Heart left ventricle (tissue), 16 donors: ENCODE measurements at regions not wholly inside any gene's neighbourhood (a gene's known extent, or its start where the extent isn't known, plus 50 kb on each side); places are given as distances from the start of the nearest gene placed in this dataset.
"Not testable (repeated sequence)": the region's sequence is repeated elsewhere in the genome, so short reads cannot be mapped to it uniquely, and the experiment has no call there.

ENCODE experiments used
- ATAC-seq, 4 donors: fragments of 200-7000 bp; cut with Tn5 transposase; one replicate each; pipeline ENCODE4 v1.9.1; 2020 to 2022; ENCODE audit warnings: moderate library complexity in 4 of 4, mild to moderate bottlenecking in 3 of 4, moderate number of reproducible peaks in 1 of 4
- DNase-seq, 5 donors: peaks; one replicate each; pipeline ENCODE4 v3.0.0-alpha.2; 2020
- H3K27ac ChIP-seq, 12 donors: fragments of 200-600 bp; sonication (generic) in 4 of 12; one replicate each; pipeline versions ENCODE4 v1.5.0 to v1.8.0; 2016 to 2022; ENCODE audit warnings: mild to moderate bottlenecking in 2 of 12
- H3K27me3 ChIP-seq, 9 donors: fragments of 200-600 bp; sonication (generic) in 2 of 9; one replicate each; pipeline versions ENCODE4 v1.5.1 to v1.8.0; 2016 to 2022; ENCODE audit warnings: mild to moderate bottlenecking in 3 of 9
- H3K36me3 ChIP-seq, 9 donors: fragments of 200-600 bp; sonication (generic) in 2 of 9; one replicate each; pipeline versions ENCODE4 v1.5.0 to v1.8.0; 2018 to 2022; ENCODE audit warnings: mild to moderate bottlenecking in 2 of 9
- H3K4me1 ChIP-seq, 12 donors: fragments of 200-600 bp; sonication (generic) in 4 of 12; one replicate each; pipeline versions ENCODE4 v1.5.0 to v1.8.0; 2016 to 2022; ENCODE audit warnings: mild to moderate bottlenecking in 3 of 12
- H3K4me3 ChIP-seq, 12 donors: fragments of 200-600 bp; sonication (generic) in 4 of 12; one replicate each; pipeline versions ENCODE4 v1.5.0 to v1.8.0; 2017 to 2022; ENCODE audit warnings: mild to moderate bottlenecking in 9 of 12, moderate library complexity in 4 of 12
- H3K9me3 ChIP-seq, 12 donors: fragments of 200-600 bp; sonication (generic) in 4 of 12; one replicate each; pipeline versions ENCODE4 v1.5.0 to v1.8.0; 2016 to 2022; ENCODE audit warnings: mild to moderate bottlenecking in 1 of 12
- CTCF ChIP-seq, 12 donors: fragments of 200-600 bp; sonication (generic) in 4 of 12; IDR thresholded peaks; one replicate each; pipeline versions ENCODE4 v1.5.0 to v1.8.0; 2018 to 2022; ENCODE audit warnings: antibody characterized with exemption in 12 of 12, mild to moderate bottlenecking in 5 of 12
- POLR2A ChIP-seq, 2 donors: fragments of 450-650 bp; IDR thresholded peaks; one replicate each; pipeline ENCODE4 v1.6.1; 2017; ENCODE audit warnings: antibody characterized with exemption in 2 of 2, mild to moderate bottlenecking in 2 of 2, moderate library complexity in 2 of 2
- WGBS, 4 donors: extraction: QIAGEN DNeasy Blood & Tissue Kit in 2 of 4; methylation state at CpG; one replicate each; pipeline versions ENCODE4 v1.1.5 to v1.1.7; 2013 to 2018; 5-methylcytosine and 5-hydroxymethylcytosine counted together
- intact Hi-C, 10 donors: fragments of 100-400 bp; cut with DNase I; formaldehyde crosslinking; loops; one replicate each; pipeline versions ENCODE4 v1.11.1 to v1.14.2; 2022
- donor health status: ischemic (EF 13 %, LVEDD 7.1; RV severe dilation, severe dysfunction).
- donor health status: healthy with polysubstance abuse.
- donor health status: DM: no; HTN: yes; CAD: no.
- donor health status: DM: no; HTN: no; CAD: no.
- donor health status: ischemic (EF 25% LVEDD 6.9; RV normal size, moderate dysfunction).
- donor health status: ischemic (EF 25% LVEDD 5.7; RV mildly dilated, moderate dysfunction).
- donor health status: healthy.
- donor health status: DM: yes; HTN: yes; CAD: no.
- donor health status: ischemic (EF 35%, LVEDD 5.7; RV mildly dilated, moderate dysfunction).
- donor health status: nonischemic (EF 11% LVEDD 7.7; RV severe dilation, severe dysfunction).
- donor health status: DM: yes; HTN: yes; CAD: no.
- donor health status: PGD.
- donor health status: ischemic (EF 29% LVEDD 5.4; RV normal size, mild dysfunction).
- donor health status: nonischemic (EF 23%, LVEDD 6.1; RV moderate dilation, normal function).

GRCh38 chr4:33975995-33976394 lies 2268.3 kb downstream of the ARAP2 start:
- Histone ChIP-seq H3K27me3 (no peaks in the 10 kb centered on the region), H3K36me3 (no peaks in the 10 kb centered on the region), H3K27ac (no peak overlapping the region), H3K4me3 (no peak overlapping the region), H3K9me3 (peaks cover 0 to 7% (median 0%) of the 10 kb centered on the region in 12 donors), H3K4me1 (no peaks in the 10 kb centered on the region)
- intact Hi-C loops: no loop called here
- no peak for ATAC-seq
- DNase-seq: no peak
- TF ChIP-seq POLR2A (IDR thresholded peaks at IDR 0.05): no peak
- TF ChIP-seq CTCF (IDR thresholded peaks at IDR 0.05): no peak

- H3K9me3 ChIP-seq, H3K4me1 ChIP-seq, ATAC-seq, H3K36me3 ChIP-seq, H3K4me3 ChIP-seq, DNase-seq, H3K27me3 ChIP-seq, intact Hi-C loops, H3K27ac ChIP-seq: not testable (repeated sequence)
- 71 to 77% (median 74%) methylated on average over 4 of the region's 4 CpGs for WGBS, 4 donors
Observed at GRCh38 chr4:33979781-33980180, 2264.5 kb downstream of the ARAP2 start.

GRCh38 chr4:33980361-33980760 lies 2264.0 kb downstream of the ARAP2 start:
- WGBS, 4 donors: 26 to 66% (median 53%) methylated on average over 2 of the region's 2 CpGs

GRCh38 chr4:33989820-33990443 lies 2254.4 kb downstream of the ARAP2 start:
- Histone ChIP-seq H3K4me1 (no peaks in the 10 kb centered on the region), H3K4me3 (no peak overlapping the region), H3K9me3 (no peaks in the 10 kb centered on the region), H3K36me3 (no peaks in the 10 kb centered on the region), H3K27ac (no peak overlapping the region), H3K27me3 (no peaks in the 10 kb centered on the region)
- WGBS, 4 donors: 61 to 78% (median 70%) methylated on average over 3 of the region's 3 CpGs
- intact Hi-C loops: no loop called here
- TF ChIP-seq POLR2A (IDR thresholded peaks at IDR 0.05) (no peak), CTCF (IDR thresholded peaks at IDR 0.05) (no peak)
- ATAC-seq (no peak), DNase-seq (no peak)

More at GRCh38 chr4:33980361-33980760, 2264.0 kb downstream of the ARAP2 start:
- ATAC-seq (no peak), DNase-seq (no peak)
- Histone ChIP-seq H3K4me1 (no peaks in the 10 kb centered on the region), H3K27me3 (no peaks in the 10 kb centered on the region), H3K9me3 (no peaks in the 10 kb centered on the region), H3K4me3 (no peak overlapping the region), H3K27ac (no peak overlapping the region), H3K36me3 (no peaks in the 10 kb centered on the region)
- intact Hi-C loops: no loop called here
- TF ChIP-seq CTCF (IDR thresholded peaks at IDR 0.05) (no peak), POLR2A (IDR thresholded peaks at IDR 0.05) (no peak)

- intact Hi-C loops: no loop called here
- no peak overlapping the region for H3K27ac ChIP-seq
- H3K9me3 ChIP-seq: no peaks in the 10 kb centered on the region
- no peaks in the 10 kb centered on the region for H3K4me1 ChIP-seq
- no peak for DNase-seq
- H3K36me3 ChIP-seq: no peaks in the 10 kb centered on the region
- TF ChIP-seq POLR2A (IDR thresholded peaks at IDR 0.05): no peak
- TF ChIP-seq CTCF (IDR thresholded peaks at IDR 0.05): no peak
- no peak overlapping the region for H3K4me3 ChIP-seq
- no peak for ATAC-seq
- 84 to 88% (median 85%) methylated on average over 4 of the region's 4 CpGs for WGBS, 4 donors
- H3K27me3 ChIP-seq: no peaks in the 10 kb centered on the region
Observed at GRCh38 chr4:33996075-33996718, 2248.1 kb downstream of the ARAP2 start.
